Natural killer cell (primary cell): ENCODE measurements at regions not wholly inside any gene's neighbourhood (a gene's known extent, or its start where the extent isn't known, plus 50 kb on each side); places are given as distances from the start of the nearest gene placed in this dataset.

Experiments
- ATAC-seq, 3 donors: fragments of 150-1000 bp in 2 of 3; fragments of 200-7000 bp in 1 of 3; cut with Tn5 transposase; 1 replicate in 1 of 3; 2 replicates in 2 of 3; pipeline ENCODE4 v1.10.0; 2021; ENCODE audit warnings: mild to moderate bottlenecking in 2 of 3, moderate library complexity in 2 of 3
- DNase-seq, 2 donors: peaks; one replicate each; pipeline versions ENCODE4 v3.0.0 to v3.0.0-alpha.2; 2013 to 2021; ENCODE audit warnings: mixed read lengths in 1 of 2
- H3K27ac ChIP-seq: one replicate; pipeline ENCODE4 v1.5.1; 2013; ENCODE audit warnings: mild to moderate bottlenecking, low read length
- H3K27me3 ChIP-seq: one replicate; pipeline ENCODE4 v1.6.1; 2013; ENCODE audit warnings: low read length; ENCODE audit not compliant: control insufficient read depth, insufficient read depth
- H3K36me3 ChIP-seq: one replicate; pipeline ENCODE4 v1.6.1; 2013; ENCODE audit warnings: low read length; ENCODE audit not compliant: control insufficient read depth, insufficient read depth
- H3K4me1 ChIP-seq: one replicate; pipeline ENCODE4 v1.6.1; 2013; ENCODE audit warnings: low read length; ENCODE audit not compliant: control insufficient read depth, insufficient read depth
- H3K4me3 ChIP-seq: one replicate; pipeline ENCODE4 v1.5.1; 2013; ENCODE audit warnings: low read length
- H3K9me3 ChIP-seq: one replicate; pipeline ENCODE4 v1.6.1; 2013; ENCODE audit warnings: low read length; ENCODE audit not compliant: control insufficient read depth, insufficient read depth
- H3K27ac Mint-ChIP-seq, 2 donors: one replicate each; pipeline ENCODE4 v1.8.0; 2022; ENCODE audit warnings: mild to moderate bottlenecking in 2 of 2, mixed read lengths in 2 of 2, moderate library complexity in 1 of 2
- H3K27me3 Mint-ChIP-seq, 2 donors: one replicate each; pipeline ENCODE4 v1.8.0; 2022; ENCODE audit warnings: low read depth in 2 of 2, mixed read lengths in 2 of 2
- H3K36me3 Mint-ChIP-seq: one replicate; pipeline ENCODE4 v1.8.0; 2022; ENCODE audit warnings: mixed read lengths
- H3K4me1 Mint-ChIP-seq, 2 donors: one replicate each; pipeline ENCODE4 v1.8.0; 2022; ENCODE audit warnings: mixed read lengths in 2 of 2
- H3K4me3 Mint-ChIP-seq: one replicate; pipeline ENCODE4 v1.8.0; 2022; ENCODE audit warnings: mild to moderate bottlenecking, moderate library complexity, mixed read lengths
- H3K9me3 Mint-ChIP-seq, 2 donors: one replicate each; pipeline ENCODE4 v1.8.0; 2022; ENCODE audit warnings: mixed read lengths in 2 of 2
- CTCF ChIP-seq: fragments of 200-600 bp; IDR thresholded peaks from one replicate; pipeline ENCODE4 v1.8.0; 2022; ENCODE audit warnings: antibody characterized with exemption
- WGBS: methylation state at CpG from one replicate; pipeline ENCODE4 v1.1.7; 2013; ENCODE audit warnings: missing lambda C conversion rate; ENCODE audit not compliant: insufficient coverage; 5-methylcytosine and 5-hydroxymethylcytosine counted together
- intact Hi-C: fragments of 100-400 bp; cut with micrococcal nuclease; formaldehyde crosslinking; loops from one replicate; pipeline ENCODE4 v1.14.2; 2022

GRCh38 chrY:7703578-7704140 lies 792.1 kb upstream of the AMELY start:
- Histone ChIP-seq H3K9me3 (no peaks in the 10 kb centered on the region), H3K36me3 (no peaks in the 10 kb centered on the region), H3K4me3 (no peak overlapping the region), H3K27me3 (no peaks in the 10 kb centered on the region), H3K27ac (no peak overlapping the region), H3K4me1 (no peaks in the 10 kb centered on the region)
- ATAC-seq (no peak), DNase-seq (no peak)
- Mint-ChIP-seq H3K27ac (no peak overlapping the region), H3K4me1 (no peaks in the 10 kb centered on the region), H3K4me3 (no peak overlapping the region), H3K9me3 (no peaks in the 10 kb centered on the region), H3K36me3 (no peaks in the 10 kb centered on the region), H3K27me3 (peaks cover 0 to 4% of the 10 kb centered on the region in 2 donors)
- 66% methylated on average over 5 of the region's 5 CpGs for WGBS
- TF ChIP-seq CTCF = no peak
- intact Hi-C loops = no loop called here

- Histone ChIP-seq H3K36me3 (no peaks in the 10 kb centered on the region), H3K4me3 (no peak overlapping the region), H3K27me3 (no peaks in the 10 kb centered on the region), H3K4me1 (no peaks in the 10 kb centered on the region), H3K27ac (no peak overlapping the region), H3K9me3 (no peaks in the 10 kb centered on the region)
- no peaks in the 10 kb centered on the region for H3K4me1 Mint-ChIP-seq
- no peak overlapping the region for H3K27ac Mint-ChIP-seq
- no peak for TF ChIP-seq CTCF
- no peaks in the 10 kb centered on the region for H3K36me3 Mint-ChIP-seq
- no peaks in the 10 kb centered on the region for H3K9me3 Mint-ChIP-seq
- H3K27me3 Mint-ChIP-seq = peaks cover 0 to 4% of the 10 kb centered on the region in 2 donors
- DNase-seq (no peak), ATAC-seq (no peak)
- H3K4me3 Mint-ChIP-seq = no peak overlapping the region
- intact Hi-C loops = no loop called here
Observed at GRCh38 chrY:7702481-7702880, 790.9 kb upstream of the AMELY start.

GRCh38 chrY:7701676-7702075 lies 790.1 kb upstream of the AMELY start:
- ATAC-seq (no peak), DNase-seq (no peak)
- Histone ChIP-seq H3K27ac (no peak overlapping the region), H3K36me3 (no peaks in the 10 kb centered on the region), H3K9me3 (no peaks in the 10 kb centered on the region), H3K4me1 (no peaks in the 10 kb centered on the region), H3K27me3 (no peaks in the 10 kb centered on the region), H3K4me3 (no peak overlapping the region)
- Mint-ChIP-seq H3K9me3 (no peaks in the 10 kb centered on the region), H3K27me3 (peaks cover 0 to 4% of the 10 kb centered on the region in 2 donors), H3K27ac (no peak overlapping the region), H3K4me3 (no peak overlapping the region), H3K4me1 (no peaks in the 10 kb centered on the region), H3K36me3 (no peaks in the 10 kb centered on the region)
- 75% methylated on average over 2 of the region's 4 CpGs for WGBS
- no peak for TF ChIP-seq CTCF
- intact Hi-C loops = no loop called here

GRCh38 chrY:7697506-7697905 lies 786.0 kb upstream of the AMELY start:
- H3K4me3 ChIP-seq = no peak overlapping the region
- Mint-ChIP-seq H3K36me3 (no peaks in the 10 kb centered on the region), H3K4me3 (no peak overlapping the region), H3K27me3 (peaks cover 0 to 4% of the 10 kb centered on the region in 2 donors), H3K4me1 (no peaks in the 10 kb centered on the region), H3K27ac (no peak overlapping the region), H3K9me3 (no peaks in the 10 kb centered on the region)
- ATAC-seq (no peak), DNase-seq (no peak)
- 100% methylated on average over 1 of the region's 1 CpG for whole genome bisulfite sequencing
- H3K27me3 ChIP-seq = no peaks in the 10 kb centered on the region
- no peaks in the 10 kb centered on the region for H3K36me3 ChIP-seq
- no peaks in the 10 kb centered on the region for H3K9me3 ChIP-seq
- H3K4me1 ChIP-seq = no peaks in the 10 kb centered on the region
- intact Hi-C loops = no loop called here
- no peak overlapping the region for H3K27ac ChIP-seq
- no peak for TF ChIP-seq CTCF
